GM12873 (cell line): ENCODE measurements at regions not wholly inside any gene's neighbourhood (a gene's known extent, or its start where the extent isn't known, plus 50 kb on each side); places are given as distances from the start of the nearest gene placed in this dataset.

Source experiments
- TF ChIP-seq, protein P1 (sequence below): IDR thresholded peaks from 2 replicates; pipeline ENCODE4 v1.5.1; 2012; ENCODE audit warnings: low read depth, mild to moderate bottlenecking, moderate library complexity, low read length, control low read depth; ENCODE audit not compliant: insufficient read depth; ENCODE audit errors: missing control alignments

GRCh38 chr1:47658161-47658920 lies 220.5 kb downstream of the FOXD2 start:
- TF ChIP-seq, protein P1, sequence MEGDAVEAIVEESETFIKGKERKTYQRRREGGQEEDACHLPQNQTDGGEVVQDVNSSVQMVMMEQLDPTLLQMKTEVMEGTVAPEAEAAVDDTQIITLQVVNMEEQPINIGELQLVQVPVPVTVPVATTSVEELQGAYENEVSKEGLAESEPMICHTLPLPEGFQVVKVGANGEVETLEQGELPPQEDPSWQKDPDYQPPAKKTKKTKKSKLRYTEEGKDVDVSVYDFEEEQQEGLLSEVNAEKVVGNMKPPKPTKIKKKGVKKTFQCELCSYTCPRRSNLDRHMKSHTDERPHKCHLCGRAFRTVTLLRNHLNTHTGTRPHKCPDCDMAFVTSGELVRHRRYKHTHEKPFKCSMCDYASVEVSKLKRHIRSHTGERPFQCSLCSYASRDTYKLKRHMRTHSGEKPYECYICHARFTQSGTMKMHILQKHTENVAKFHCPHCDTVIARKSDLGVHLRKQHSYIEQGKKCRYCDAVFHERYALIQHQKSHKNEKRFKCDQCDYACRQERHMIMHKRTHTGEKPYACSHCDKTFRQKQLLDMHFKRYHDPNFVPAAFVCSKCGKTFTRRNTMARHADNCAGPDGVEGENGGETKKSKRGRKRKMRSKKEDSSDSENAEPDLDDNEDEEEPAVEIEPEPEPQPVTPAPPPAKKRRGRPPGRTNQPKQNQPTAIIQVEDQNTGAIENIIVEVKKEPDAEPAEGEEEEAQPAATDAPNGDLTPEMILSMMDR: no peak

DNA sequence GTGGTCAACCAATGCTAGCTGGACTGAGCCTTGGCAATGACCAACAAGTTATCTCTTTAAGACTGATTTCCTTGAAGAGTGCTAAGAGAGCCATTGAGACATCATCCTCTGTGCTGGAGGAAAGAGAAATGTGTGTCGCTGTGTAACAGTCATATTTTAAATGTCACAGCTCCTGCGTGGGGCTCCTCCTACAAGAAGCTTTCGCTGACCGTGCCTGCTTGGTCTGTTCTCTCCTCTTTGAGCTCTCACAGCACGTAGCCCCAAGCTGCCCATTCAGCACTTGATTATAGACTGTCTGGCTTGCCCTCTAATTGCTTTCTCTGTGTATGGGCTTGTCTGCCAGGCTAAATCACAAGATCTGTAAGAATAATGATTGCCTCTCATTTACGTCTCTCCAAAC lies 221.3 kb downstream of the FOXD2 start:
- TF ChIP-seq, protein P1: no peak

GRCh38 chr1:47660622-47661021 lies 222.8 kb downstream of the FOXD2 start:
- TF ChIP-seq, protein P1: no peak

- TF ChIP-seq, protein P1: no peak
Observed at GRCh38 chr1:47661040-47661439, 223.2 kb downstream of the FOXD2 start.

DNA sequence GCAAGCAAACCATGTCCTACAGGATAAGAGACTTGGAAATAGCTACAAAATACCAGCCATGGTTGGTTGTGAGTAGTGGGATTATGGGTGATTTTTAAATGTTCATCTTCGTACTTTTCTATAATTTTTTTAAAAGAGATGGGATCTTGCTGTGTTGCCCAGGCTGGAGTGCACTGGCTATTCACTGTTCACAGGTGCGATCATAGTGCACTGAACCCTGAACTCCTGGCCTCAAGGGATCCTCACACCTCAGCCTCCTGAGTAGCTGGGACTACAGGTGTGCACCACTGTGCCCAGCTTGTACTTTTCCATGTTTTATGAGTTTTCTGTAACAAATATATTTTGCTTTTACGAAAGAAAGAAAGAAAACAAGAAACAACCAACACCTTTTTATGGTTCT lies 224.2 kb downstream of the FOXD2 start:
- TF ChIP-seq, protein P1: no peak

- TF ChIP-seq, protein P1: no peak
Observed at GRCh38 chr1:47663286-47663685, 225.4 kb downstream of the FOXD2 start.

GRCh38 chr1:47664356-47664755 lies 226.5 kb downstream of the FOXD2 start:
- TF ChIP-seq, protein P1: no peak
